HUDEP-2 (cell line): ENCODE measurements at regions not wholly inside any gene's neighbourhood (a gene's known extent, or its start where the extent isn't known, plus 50 kb on each side); places are given as distances from the start of the nearest gene placed in this dataset.

ENCODE experiments used
- DNase-seq, 76 experiments: peaks; one replicate each; lab custom pipeline; 2025; ENCODE audit not compliant: unreplicated experiment in 76 of 76; lab: John Stamatoyannopoulos, UW

DNA sequence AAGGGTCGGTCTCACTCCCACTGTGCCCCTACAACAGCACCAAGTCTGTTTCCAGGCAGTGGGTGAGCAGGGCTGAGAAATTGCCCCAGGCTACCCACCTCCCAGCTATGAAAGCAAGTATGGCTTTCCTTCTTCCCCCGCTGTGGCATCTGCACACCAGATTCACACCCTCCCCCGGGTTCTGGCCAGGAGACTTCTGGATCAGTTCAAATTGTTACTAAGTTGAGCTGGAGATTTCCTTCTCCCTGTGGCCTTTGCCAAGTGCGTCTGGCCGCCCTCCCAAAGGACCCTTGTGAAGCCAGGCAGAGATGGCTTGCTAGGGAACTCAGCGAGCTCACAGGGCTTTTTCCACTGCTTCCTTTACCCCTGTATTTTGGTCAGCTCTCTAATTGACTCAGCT, 555.4 kb downstream of the SH2D4B start:
- DNase-seq = no peak

DNA sequence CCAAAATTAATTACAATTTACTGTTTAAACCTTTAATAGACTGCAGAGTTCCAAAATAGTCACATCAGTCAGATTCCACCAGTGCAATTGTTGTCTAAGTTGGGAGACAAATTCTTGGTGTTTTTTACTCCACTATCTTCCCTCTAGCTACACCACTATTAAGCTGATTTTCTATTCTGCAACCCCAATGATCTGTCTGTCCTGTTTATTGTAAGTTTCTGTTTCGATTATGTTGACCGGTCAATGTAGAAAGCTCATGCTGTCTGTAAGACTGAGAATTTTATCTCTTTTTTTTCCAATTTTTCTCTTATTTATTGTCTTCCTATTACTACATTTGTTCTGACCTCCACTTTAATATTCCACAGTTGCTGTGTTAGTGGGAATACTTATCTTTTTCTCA, 557.5 kb downstream of the SH2D4B start:
- DNase-seq = no peak

- no peak for DNase-seq
Measured at GRCh38 chr10:81096558-81096957, 558.9 kb downstream of the SH2D4B start.

DNA sequence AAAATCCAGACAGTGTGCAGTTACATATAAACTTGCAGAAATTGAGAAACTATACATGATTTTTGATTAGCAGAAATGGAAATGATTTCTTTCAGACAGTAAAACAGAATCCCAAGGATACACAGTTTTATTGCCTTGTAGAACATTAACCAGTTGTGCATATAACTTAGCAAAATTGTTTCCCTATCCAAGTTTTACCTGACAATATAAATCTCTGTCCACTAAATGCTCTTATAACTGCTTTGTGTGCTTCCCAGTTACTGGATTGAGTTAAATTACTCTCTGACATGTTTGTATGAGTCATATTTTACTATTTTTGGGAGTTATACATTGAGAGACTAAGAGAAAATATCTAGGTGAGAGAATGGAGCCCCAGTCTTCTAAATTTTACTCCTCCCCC, 563.4 kb downstream of the SH2D4B start:
- no peak for DNase-seq

- no peak for DNase-seq
Measured at GRCh38 chr10:81104494-81104893, 566.8 kb downstream of the SH2D4B start.

DNA sequence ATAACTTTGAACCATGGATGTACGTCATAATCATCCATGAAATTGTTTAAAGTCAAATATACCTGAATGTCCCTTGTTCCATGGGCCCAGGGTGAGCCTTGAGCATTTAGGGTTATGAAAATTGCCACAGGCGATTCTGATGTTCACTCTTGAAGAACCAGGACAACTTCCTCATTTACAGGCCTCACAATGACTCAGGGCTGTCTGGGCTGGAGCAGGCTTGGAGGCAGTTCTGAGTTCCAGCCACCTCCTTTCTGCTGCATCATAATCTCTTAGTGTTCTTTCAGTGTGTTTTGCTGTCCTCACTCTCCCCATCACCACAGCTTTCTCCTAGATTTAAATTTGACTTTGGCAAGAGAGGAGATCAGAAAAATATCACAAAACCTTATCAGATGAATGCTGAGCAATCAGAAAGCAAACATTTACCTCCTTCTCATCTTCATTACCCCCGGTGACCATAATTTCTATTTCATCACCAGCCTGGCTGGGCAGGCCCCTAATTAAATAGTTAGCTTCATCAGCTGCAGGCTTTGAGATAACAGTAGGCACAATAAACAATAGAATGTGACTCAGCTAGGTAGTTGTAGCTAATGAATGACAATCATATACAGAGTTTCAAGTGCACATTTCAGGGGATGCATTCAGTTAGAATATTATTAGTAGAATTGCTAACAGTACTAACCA, 571.0 kb downstream of the SH2D4B start:
- DNase-seq = no peak

- no peak for DNase-seq
Measured at GRCh38 chr10:81109200-81109752, 571.6 kb downstream of the SH2D4B start.

- no peak for DNase-seq
Measured at GRCh38 chr10:81116201-81116600, 578.5 kb downstream of the SH2D4B start.

DNA sequence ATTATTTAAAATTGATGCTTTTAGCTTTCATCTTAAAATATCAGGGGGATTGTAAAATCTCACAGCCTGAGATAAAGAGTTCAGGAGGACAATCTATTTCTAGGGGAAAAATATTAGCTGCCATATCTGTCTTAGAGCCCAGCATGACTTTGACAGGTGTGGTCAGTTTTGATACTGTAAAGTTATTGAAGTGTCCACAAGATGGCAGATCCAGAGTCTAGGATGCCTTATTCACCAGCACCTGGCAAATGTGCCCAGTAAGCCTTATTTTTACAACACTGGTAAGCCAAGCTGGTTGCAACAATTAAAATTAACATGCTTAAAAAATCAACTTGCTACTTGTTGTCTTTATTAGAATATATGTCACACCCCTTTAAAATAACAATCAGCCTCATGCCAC, 579.3 kb downstream of the SH2D4B start:
- no peak for DNase-seq

- no peak for DNase-seq
Measured at GRCh38 chr10:81127931-81128330, 590.2 kb downstream of the SH2D4B start.

GRCh38 chr10:81130014-81130413, 592.3 kb downstream of the SH2D4B start:
- DNase-seq = no peak

DNA sequence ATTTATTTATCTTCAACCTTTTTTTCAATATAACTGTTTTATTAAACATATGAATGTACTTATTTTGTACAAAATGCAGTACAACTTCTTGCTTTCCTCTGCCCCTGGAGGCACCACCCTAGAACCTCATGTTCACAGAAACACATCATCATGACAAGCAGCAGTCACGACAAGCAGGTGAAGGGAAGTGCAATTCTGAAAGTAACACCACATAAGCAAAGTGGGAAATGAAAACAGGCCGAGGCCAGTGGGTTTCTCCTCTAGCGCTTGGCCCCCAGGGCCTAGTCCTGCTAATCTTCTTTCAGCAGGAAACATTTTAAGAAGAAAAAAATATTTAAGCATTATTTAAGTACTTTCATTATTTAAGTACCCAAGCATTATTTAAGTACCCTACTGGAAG, 598.1 kb downstream of the SH2D4B start:
- no peak for DNase-seq

- no peak for DNase-seq
Measured at GRCh38 chr10:81136261-81136660, 598.6 kb downstream of the SH2D4B start.

DNA sequence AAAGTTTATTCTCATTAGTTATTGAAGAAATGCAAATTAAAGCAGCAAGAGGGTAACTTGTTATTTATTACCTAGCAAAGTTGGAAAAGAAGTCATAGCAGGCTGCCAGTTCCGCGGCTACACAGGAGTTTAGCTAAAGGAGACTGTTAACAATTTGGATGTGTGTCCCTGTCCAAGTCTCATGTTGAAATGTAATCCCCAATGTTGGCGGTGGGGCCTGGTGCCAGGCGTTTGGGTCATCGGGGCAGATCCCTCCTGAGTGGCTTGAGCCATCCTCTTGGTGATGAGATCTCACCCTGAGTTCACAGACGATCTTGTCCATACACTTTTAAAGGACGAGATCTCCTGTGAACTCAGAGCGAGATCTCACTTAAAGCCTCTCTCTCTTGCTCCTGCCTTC, 608.3 kb downstream of the SH2D4B start:
- DNase-seq = no peak

GRCh38 chr10:81146436-81146835, 608.7 kb downstream of the SH2D4B start:
- DNase-seq = no peak

DNA sequence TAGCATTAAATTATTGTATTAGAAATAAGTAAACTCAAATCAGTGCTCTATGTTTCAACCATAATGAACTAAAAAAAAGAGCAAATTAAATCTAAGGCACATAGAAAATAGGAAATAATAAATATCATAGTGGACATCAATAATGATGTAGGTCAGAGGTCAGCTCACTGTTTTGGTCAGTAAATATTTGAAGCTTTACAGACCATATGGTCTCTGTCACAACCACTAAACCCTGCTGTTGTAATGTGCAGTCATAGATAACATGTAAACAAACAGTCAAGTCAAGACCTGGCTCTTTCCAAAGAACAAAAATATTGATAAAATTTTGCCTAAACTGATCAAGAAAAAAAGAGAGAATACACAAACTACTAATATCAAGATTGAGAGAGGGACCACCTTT, 615.0 kb downstream of the SH2D4B start:
- DNase-seq = no peak

DNA sequence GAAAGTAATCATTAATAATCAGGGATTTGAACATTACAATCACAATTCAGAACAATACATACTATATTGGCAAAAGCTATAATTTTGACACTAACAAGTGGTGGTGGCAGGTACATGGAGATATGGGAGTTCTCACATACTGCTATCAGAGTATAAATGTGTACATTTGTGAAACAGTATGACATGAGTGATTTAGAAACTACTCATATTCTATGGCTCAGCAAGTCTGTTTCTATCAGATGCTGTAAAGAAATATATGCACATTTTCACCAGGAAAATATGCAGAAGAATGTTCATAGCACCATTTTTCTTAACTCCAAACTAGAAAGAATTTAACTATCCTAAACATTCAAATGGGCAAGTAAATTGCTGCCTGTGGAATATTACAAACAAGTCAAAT, 620.0 kb downstream of the SH2D4B start:
- DNase-seq = no peak

DNA sequence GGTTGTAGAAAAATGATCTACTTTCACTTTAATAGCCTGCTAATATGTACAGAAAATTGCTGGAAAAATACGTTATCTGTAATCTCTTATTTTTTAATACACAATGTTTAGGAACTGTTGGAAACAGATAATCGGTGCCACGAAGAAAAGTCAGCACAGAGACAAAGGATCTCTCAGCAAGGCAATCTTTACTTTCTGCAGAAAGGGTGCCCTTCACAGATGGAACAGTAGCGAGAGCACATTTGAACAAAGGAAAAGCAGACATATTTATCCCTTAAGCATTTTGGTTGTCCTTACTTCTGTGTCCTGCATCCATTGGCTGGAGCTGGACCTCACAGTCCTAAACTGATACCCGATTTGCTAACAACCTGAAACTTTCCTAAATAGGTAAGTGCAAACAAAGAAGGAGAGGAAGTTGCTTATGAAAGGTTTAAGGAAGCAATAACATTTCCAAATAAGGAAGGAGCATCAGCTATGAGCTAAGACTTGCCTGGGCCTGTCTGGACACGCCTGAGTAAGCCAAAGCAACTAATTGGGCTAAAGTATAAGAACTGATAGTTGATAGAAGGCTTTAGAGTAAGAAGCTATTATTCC, 640.0 kb downstream of the SH2D4B start:
- no peak for DNase-seq

- no peak for DNase-seq
Measured at GRCh38 chr10:81179324-81179723, 641.6 kb downstream of the SH2D4B start.

GRCh38 chr10:81179805-81180452, 642.2 kb downstream of the SH2D4B start:
- peak in 1 of 76 experiments; percentile 9 for DNase-seq

- DNase-seq = no peak
Measured at GRCh38 chr10:81182296-81182695, 644.6 kb downstream of the SH2D4B start.

- no peak for DNase-seq
Measured at GRCh38 chr10:81192221-81192788, 654.6 kb downstream of the SH2D4B start.
